H1 (cell line): ENCODE measurements at regions not wholly inside any gene's neighbourhood (a gene's known extent, or its start where the extent isn't known, plus 50 kb on each side); places are given as distances from the start of the nearest gene placed in this dataset.

Experiments
- CTCF ChIA-PET: fragments of 300-600 bp; sonication (Branson Sonifier 250); formaldehyde crosslinking; loops from one replicate; lab custom pipeline; 2021; ENCODE audit not compliant: partially characterized antibody; lab: Charles Lee
- POLR2A ChIA-PET: fragments of 300-600 bp; sonication (Branson Sonifier 250); formaldehyde crosslinking; loops from one replicate; lab custom pipeline; 2021; ENCODE audit warnings: inconsistent platforms; ENCODE audit not compliant: partially characterized antibody; lab: Charles Lee
- DNase-seq, 2 experiments: peaks; one replicate each; pipeline versions ENCODE4 v3.0.0 to v3.0.0-alpha.2; 2010 to 2022; ENCODE audit warnings: low spot score in 2 of 2, low read depth in 1 of 2, mixed read lengths in 1 of 2
- FAIRE-seq: peaks from 2 replicates; lab custom pipeline; 2011; peaks lifted over from hg19 to GRCh38; lab: Jason Lieb, UNC
- H2AFZ ChIP-seq: 2 replicates; pipeline ENCODE4 v1.8.1; 2012; ENCODE audit warnings: low read length, inconsistent platforms
- H2AK5ac ChIP-seq: 2 replicates; pipeline ENCODE4 v1.6.1; 2013; ENCODE audit warnings: low read depth, low read length
- H2BK120ac ChIP-seq: replicated peaks from 2 replicates; pipeline ENCODE3; 2013; ENCODE audit warnings: low read depth, low read length, inconsistent platforms
- H2BK12ac ChIP-seq: 2 replicates; pipeline ENCODE4 v1.6.1; 2013; ENCODE audit warnings: low read depth, low read length
- H2BK15ac ChIP-seq: 2 replicates; pipeline ENCODE4 v1.6.1; 2013; ENCODE audit warnings: low read length
- H2BK20ac ChIP-seq: 2 replicates; pipeline ENCODE4 v1.6.1; 2013; ENCODE audit warnings: low read length
- H2BK5ac ChIP-seq: 2 replicates; pipeline ENCODE4 v1.6.1; 2013; ENCODE audit warnings: low read depth, low read length
- H3K14ac ChIP-seq: 2 replicates; pipeline ENCODE4 v1.6.1; 2013; ENCODE audit warnings: inconsistent platforms; ENCODE audit not compliant: insufficient read length
- H3K18ac ChIP-seq: 2 replicates; pipeline ENCODE4 v1.6.1; 2013; ENCODE audit warnings: low read length; ENCODE audit errors: extremely low read depth
- H3K23ac ChIP-seq: 2 replicates; pipeline ENCODE4 v1.6.1; 2013; ENCODE audit warnings: inconsistent platforms; ENCODE audit not compliant: insufficient read length
- H3K23me2 ChIP-seq: 2 replicates; pipeline ENCODE4 v1.6.1; 2013; ENCODE audit warnings: low read depth, low read length
- H3K27ac ChIP-seq: 2 replicates; pipeline ENCODE4 v1.6.1; 2011; ENCODE audit warnings: low read depth, low read length, inconsistent platforms
- H3K27me3 ChIP-seq, 4 experiments: replicated peaks in 1 of 4; 1 replicate in 1 of 4; 2 replicates in 3 of 4; pipeline versions ENCODE4 v1.6.1 to v1.8.1; 2011 to 2013; ENCODE audit warnings: low read length in 3 of 4, mild to moderate bottlenecking in 3 of 4, inconsistent platforms in 2 of 4, mixed read lengths in 2 of 4, moderate library complexity in 1 of 4; ENCODE audit not compliant: control insufficient read depth in 3 of 4, insufficient read depth in 3 of 4; ENCODE audit errors: extremely low read depth in 1 of 4
- H3K36me3 ChIP-seq, 4 experiments: 2 replicates each; pipeline versions ENCODE4 v1.6.1 to v1.8.1; 2011 to 2013; ENCODE audit warnings: mild to moderate bottlenecking in 4 of 4, low read length in 3 of 4, moderate library complexity in 2 of 4, control low read depth in 1 of 4, inconsistent platforms in 1 of 4; ENCODE audit not compliant: insufficient read depth in 4 of 4, control insufficient read depth in 2 of 4
- H3K4ac ChIP-seq: replicated peaks from 2 replicates; pipeline ENCODE3; 2013; ENCODE audit warnings: low read length, low read depth, mixed read lengths, inconsistent platforms; ENCODE audit not compliant: insufficient read length
- H3K4me1 ChIP-seq, 4 experiments: replicated peaks in 1 of 4; 1 replicate in 1 of 4; 2 replicates in 3 of 4; pipeline versions ENCODE4 v1.6.1 to v1.8.1; 2011 to 2013; ENCODE audit warnings: low read length in 3 of 4, inconsistent platforms in 2 of 4, mixed read lengths in 1 of 4; ENCODE audit not compliant: insufficient read depth in 4 of 4, control insufficient read depth in 3 of 4
- H3K4me2 ChIP-seq, 2 experiments: 2 replicates each; pipeline versions ENCODE4 v1.6.1 to v1.8.1; 2011 to 2013; ENCODE audit warnings: low read depth in 2 of 2, low read length in 2 of 2, control low read depth in 1 of 2, inconsistent platforms in 1 of 2, mild to moderate bottlenecking in 1 of 2; ENCODE audit not compliant: insufficient read depth in 1 of 2
- H3K4me3 ChIP-seq, 4 experiments: fragments of 200-600, 300-600 bp in 1 of 4; sonication (generic), shearing (Covaris generic), sonication (Bioruptor Twin) in 1 of 4; 2 replicates each; pipeline versions ENCODE4 v1.5.1 to v1.8.1; 2011 to 2016; ENCODE audit warnings: low read length in 4 of 4, low read depth in 3 of 4, control low read depth in 2 of 4, inconsistent platforms in 2 of 4, mild to moderate bottlenecking in 2 of 4, mixed read lengths in 1 of 4, moderate library complexity in 1 of 4; ENCODE audit not compliant: insufficient read depth in 2 of 4; ENCODE audit errors: extremely low read depth in 1 of 4
- H3K56ac ChIP-seq: replicated peaks from 2 replicates; pipeline ENCODE3; 2013; ENCODE audit warnings: low read depth, mild to moderate bottlenecking, mixed read lengths, low read length, inconsistent platforms; ENCODE audit not compliant: insufficient read length
- H3K79me1 ChIP-seq: 2 replicates; pipeline ENCODE4 v1.6.1; 2013; ENCODE audit warnings: low read depth, low read length, control low read depth
- H3K79me2 ChIP-seq, 2 experiments: 2 replicates each; pipeline versions ENCODE4 v1.6.1 to v1.8.1; 2012 to 2013; ENCODE audit warnings: low read length in 2 of 2, mild to moderate bottlenecking in 2 of 2, inconsistent platforms in 1 of 2; ENCODE audit not compliant: insufficient read depth in 2 of 2, control insufficient read depth in 1 of 2
- H3K9ac ChIP-seq, 4 experiments: replicated peaks in 1 of 4; 1 replicate in 1 of 4; 2 replicates in 3 of 4; pipeline versions ENCODE4 v1.6.1 to v1.8.1; 2011 to 2013; ENCODE audit warnings: low read depth in 3 of 4, low read length in 3 of 4, control low read depth in 2 of 4, mild to moderate bottlenecking in 2 of 4, moderate library complexity in 2 of 4, inconsistent platforms in 1 of 4; ENCODE audit errors: extremely low read depth in 1 of 4
- H3K9me3 ChIP-seq, 2 experiments: 2 replicates each; pipeline versions ENCODE4 v1.6.1 to v1.8.1; 2012 to 2013; ENCODE audit warnings: mild to moderate bottlenecking in 2 of 2, moderate library complexity in 2 of 2, control low read depth in 1 of 2, inconsistent platforms in 1 of 2, low read depth in 1 of 2, low read length in 1 of 2, mixed read lengths in 1 of 2; ENCODE audit not compliant: insufficient read depth in 2 of 2
- H4K20me1 ChIP-seq, 2 experiments: replicated peaks in 1 of 2; 2 replicates each; pipeline versions ENCODE3 to v1.8.1; 2011 to 2013; ENCODE audit warnings: inconsistent platforms in 2 of 2, low read length in 2 of 2, mild to moderate bottlenecking in 1 of 2; ENCODE audit not compliant: insufficient read depth in 2 of 2, control insufficient read depth in 1 of 2
- H4K5ac ChIP-seq: 2 replicates; pipeline ENCODE4 v1.6.1; 2013; ENCODE audit warnings: low read length, low read depth, mixed read lengths, inconsistent platforms; ENCODE audit not compliant: insufficient read length
- H4K8ac ChIP-seq: 2 replicates; pipeline ENCODE4 v1.8.0; 2013; ENCODE audit warnings: mild to moderate bottlenecking, moderate library complexity, low read length, inconsistent platforms; ENCODE audit not compliant: insufficient read depth; ENCODE audit errors: extremely low read depth
- H4K91ac ChIP-seq: replicated peaks from 2 replicates; pipeline ENCODE3; 2013; ENCODE audit warnings: low read length, mixed read lengths, inconsistent platforms; ENCODE audit not compliant: insufficient read length
- KDM1A ChIP-seq: fragments of 200-600, 300-600 bp; sonication (generic); IDR thresholded peaks from 2 replicates; pipeline ENCODE4 v1.7.1; 2016; ENCODE audit warnings: mild to moderate bottlenecking, low read length, borderline replicate concordance
- TEAD4 ChIP-seq: IDR thresholded peaks from 2 replicates; pipeline ENCODE4 v1.6.1; 2012; ENCODE audit warnings: low read depth, low read length, inconsistent platforms, mixed read lengths
- WGBS, 2 experiments: shearing (Covaris generic) in 1 of 2; methylation state at CpG; one replicate each; pipeline versions ENCODE4 v1.1.6 to v1.1.7; 2013 to 2015; ENCODE audit warnings: low lambda C conversion rate in 2 of 2, mixed read lengths in 2 of 2, inconsistent platforms in 1 of 2, low coverage in 1 of 2, missing lambda C conversion rate in 1 of 2; ENCODE audit not compliant: insufficient replicate concordance in 2 of 2, insufficient coverage in 1 of 2, insufficient read length in 1 of 2; ENCODE audit errors: extremely low coverage in 1 of 2, missing lambda C conversion rate in 1 of 2; 5-methylcytosine and 5-hydroxymethylcytosine counted together

DNA sequence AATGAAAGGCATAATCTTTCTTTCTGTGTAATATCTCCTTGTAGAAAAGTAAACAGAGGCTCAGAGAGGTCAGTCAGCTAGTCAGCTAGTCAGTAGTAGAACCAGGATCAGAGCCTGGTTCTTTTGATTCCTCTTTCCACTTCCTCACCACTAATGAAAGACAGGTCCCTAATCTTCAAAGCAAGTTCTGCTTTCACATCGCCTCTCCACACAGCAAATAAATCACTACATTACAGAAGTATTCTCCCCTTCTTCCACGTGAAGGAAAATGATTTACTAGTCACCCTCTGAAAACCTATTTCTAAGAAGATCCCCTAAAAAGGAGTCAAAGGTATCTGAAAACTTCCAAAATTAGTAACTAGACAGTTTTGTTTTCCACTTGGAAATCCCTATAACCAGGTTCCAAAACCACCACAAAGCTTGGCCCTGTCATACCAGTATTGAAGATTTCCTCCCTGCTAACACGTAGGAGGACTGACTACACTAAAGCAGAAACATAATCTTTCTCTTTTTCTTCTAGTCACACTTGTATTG is 140.5 kb upstream of the TARS1 start:
- H3K27me3 ChIP-seq, result no peaks in the 10 kb centered on the region
- no peak overlapping the region for H3K4me2 ChIP-seq
- no peaks in the 10 kb centered on the region for H4K20me1 ChIP-seq
- H2BK120ac ChIP-seq, result no peak overlapping the region
- 48% methylated on average over 3 of the region's 3 CpGs; no CpG with 5 or more reads in 1 of the 2 experiments for WGBS, 2 experiments
- H4K91ac ChIP-seq, result no peak overlapping the region
- H2AK5ac ChIP-seq, result no peak overlapping the region
- no peak overlapping the region for H3K56ac ChIP-seq
- H3K4me1 ChIP-seq, result peaks cover 0 to 2% (median 0%) of the 10 kb centered on the region in 4 experiments; a peak in 1 of 7 replicates
- H4K5ac ChIP-seq, result no peak overlapping the region
- no peaks in the 10 kb centered on the region for H3K9me3 ChIP-seq
- ChIA-PET CTCF (interaction anchor here (0.8 to 3.7 kb wide), 22 partner anchors 9 to 432 kb away, joined by 3 to 22 read pairs (median 3); no protein-coding TSS in a partner anchor), POLR2A (no interaction called here)
- no peak overlapping the region for H2AFZ ChIP-seq
- H3K79me2 ChIP-seq, result no peaks in the 10 kb centered on the region
- H2BK15ac ChIP-seq, result no peak overlapping the region
- H3K18ac ChIP-seq, result no peak overlapping the region
- no peak overlapping the region for H3K14ac ChIP-seq
- H3K27ac ChIP-seq, result no peak overlapping the region
- H2BK12ac ChIP-seq, result no peak overlapping the region
- no peak for DNase-seq
- no peak overlapping the region for H3K4me3 ChIP-seq
- no peak overlapping the region for H2BK5ac ChIP-seq
- no peak for FAIRE-seq
- H2BK20ac ChIP-seq, result no peak overlapping the region
- H3K79me1 ChIP-seq, result no peaks in the 10 kb centered on the region
- no peaks in the 10 kb centered on the region for H3K23me2 ChIP-seq
- H3K23ac ChIP-seq, result no peak overlapping the region
- no peak overlapping the region for H4K8ac ChIP-seq
- H3K4ac ChIP-seq, result no peak overlapping the region
- H3K36me3 ChIP-seq, result no peaks in the 10 kb centered on the region
- no peak overlapping the region for H3K9ac ChIP-seq
- TF ChIP-seq KDM1A (no peak), TEAD4 (no peak)
